ENCODE measurements at regions not wholly inside any gene's neighbourhood (a gene's known extent, or its start where the extent isn't known, plus 50 kb on each side); places are given as distances from the start of the nearest gene placed in this dataset.
"Not testable (repeated sequence)": the region's sequence is repeated elsewhere in the genome, so short reads cannot be mapped to it uniquely, and the experiment has no call there.

GRCh38 chr5:158223054-158223600, 364.2 kb upstream of the CLINT1 start:
- DNase-seq (ENCODE audit: low read depth), result no peak

DNA sequence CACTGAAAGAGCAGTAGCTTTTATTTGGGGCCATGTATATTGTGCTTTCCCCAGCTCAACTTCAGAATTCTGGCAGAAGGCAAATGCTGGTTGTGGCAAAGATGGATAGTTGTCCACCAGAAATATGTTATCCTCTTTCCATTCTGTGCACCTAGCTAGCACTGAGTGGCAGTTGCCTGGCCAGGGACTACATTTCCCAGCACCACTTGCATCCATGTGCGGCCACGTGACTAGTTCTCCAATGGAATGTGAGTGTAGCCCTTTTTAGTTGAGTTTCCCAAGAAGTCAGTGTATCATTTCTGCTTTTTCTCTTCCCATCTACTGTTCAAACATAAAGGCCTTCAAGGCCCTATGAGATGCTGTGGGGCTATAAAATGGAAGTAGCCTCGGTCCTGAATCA, 354.0 kb upstream of the CLINT1 start:
- no peak for DNase-seq (ENCODE audit: low read depth)

- no peak for DNase-seq (ENCODE audit: low read depth)
Observed at GRCh38 chr5:158212237-158212636, 353.3 kb upstream of the CLINT1 start.

- DNase-seq (ENCODE audit: low read depth), result peak; percentile 13
Observed at GRCh38 chr5:158209219-158209908, 350.4 kb upstream of the CLINT1 start.

DNA sequence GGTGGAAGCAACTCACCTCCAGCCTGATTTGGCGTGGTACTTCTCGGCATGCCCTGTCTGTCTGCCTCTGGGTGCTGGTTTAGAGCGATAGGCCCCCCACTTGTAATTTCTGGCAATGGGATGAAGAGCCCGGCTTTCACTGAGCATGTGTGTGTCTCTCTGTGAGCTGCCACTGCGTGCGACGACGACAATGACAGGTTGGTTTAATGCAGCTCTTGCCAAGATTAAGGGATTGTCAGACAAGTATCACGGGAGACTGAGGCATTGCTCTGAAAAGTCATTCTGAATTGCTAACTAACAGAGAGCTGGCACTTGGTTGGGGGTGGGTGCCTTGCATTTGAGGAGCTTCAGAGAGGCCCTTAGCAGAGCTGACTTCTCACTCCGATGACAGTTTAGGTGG, 348.8 kb upstream of the CLINT1 start:
- no peak for DNase-seq (ENCODE audit: low read depth)

- DNase-seq (ENCODE audit: low read depth), result no peak
Observed at GRCh38 chr5:158205992-158206391, 347.0 kb upstream of the CLINT1 start.

DNA sequence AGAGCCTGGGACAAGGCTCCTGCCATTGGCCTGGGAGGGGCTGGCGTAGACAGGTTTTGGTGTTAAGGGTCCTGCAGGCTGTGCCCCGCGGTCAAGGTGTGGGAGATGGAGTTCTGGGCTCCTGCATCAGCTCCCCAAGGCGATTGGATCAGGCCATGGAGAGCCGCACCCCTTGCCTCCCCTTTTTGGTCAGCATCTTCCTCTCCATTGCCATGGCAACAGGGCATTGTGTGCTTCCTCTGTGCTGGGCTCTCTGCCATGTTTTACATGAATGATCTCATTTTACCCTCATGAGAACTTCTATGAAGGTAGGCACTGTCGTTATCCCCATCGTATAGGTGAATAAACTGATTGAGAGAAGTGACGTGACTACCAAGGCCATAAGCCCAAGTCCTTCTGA, 344.3 kb upstream of the CLINT1 start:
- DNase-seq (ENCODE audit: low read depth), result no peak

DNA sequence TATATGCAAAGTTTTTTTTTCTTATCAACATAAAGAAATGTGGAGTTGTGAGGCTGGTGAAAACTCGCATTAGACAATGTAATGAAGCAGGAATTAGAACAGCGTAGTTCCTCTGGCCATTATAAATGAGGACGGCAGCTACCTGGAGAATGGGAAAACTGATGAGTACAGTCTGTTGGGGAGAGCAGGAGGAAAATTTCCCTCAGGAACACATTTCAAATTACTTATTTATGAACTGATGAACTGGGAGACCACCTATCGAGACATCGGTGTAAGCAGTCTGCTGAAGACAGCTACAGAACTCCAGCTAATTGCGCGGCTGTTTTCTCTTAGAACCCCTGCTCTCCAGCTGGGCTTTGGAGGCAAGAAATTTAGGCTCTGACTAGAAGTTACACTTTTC, 343.9 kb upstream of the CLINT1 start:
- DNase-seq (ENCODE audit: low read depth), result no peak

GRCh38 chr5:158200619-158201018, 341.7 kb upstream of the CLINT1 start:
- DNase-seq (ENCODE audit: low read depth), result no peak

- no peak for DNase-seq (ENCODE audit: low read depth)
Observed at GRCh38 chr5:158198636-158199035, 339.7 kb upstream of the CLINT1 start.

DNA sequence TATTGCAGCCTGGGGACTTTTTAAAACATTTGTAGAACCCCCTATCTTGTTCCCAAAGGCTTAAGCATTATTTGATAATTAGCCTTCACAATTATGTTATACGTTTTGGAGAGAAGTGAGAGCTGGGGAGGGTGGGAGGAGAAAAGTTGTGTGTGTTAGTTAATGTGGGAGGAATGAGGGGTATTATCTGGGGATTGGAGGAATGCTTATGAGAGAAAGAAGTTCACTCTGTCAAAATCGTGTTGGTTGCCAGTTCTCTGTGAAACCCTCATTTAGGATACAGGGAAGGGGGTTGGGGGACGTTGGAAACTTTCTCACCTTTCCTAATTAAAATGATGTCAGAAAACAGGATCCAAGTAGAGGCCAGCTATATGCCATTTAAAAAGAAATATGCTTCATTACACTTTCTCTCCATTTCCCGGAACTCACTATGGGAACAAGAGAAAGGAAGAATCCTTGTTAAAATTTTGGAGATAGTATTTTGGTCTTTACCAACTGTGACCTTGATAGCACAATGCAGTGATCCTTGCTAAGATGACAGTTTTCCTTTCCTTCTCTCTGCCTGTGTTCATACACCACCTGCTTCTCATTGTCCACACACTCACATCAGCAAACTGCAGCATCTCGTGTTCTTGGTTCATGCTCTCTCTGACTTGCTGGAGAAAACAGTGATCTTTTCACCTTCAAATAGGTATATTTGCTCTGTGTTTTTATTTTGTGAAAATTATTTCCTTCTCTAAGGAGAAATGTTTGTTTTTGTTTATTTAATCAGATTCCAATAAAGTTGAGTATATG, 336.7 kb upstream of the CLINT1 start:
- no peak for DNase-seq (ENCODE audit: low read depth)

GRCh38 chr5:158194561-158194976, 335.6 kb upstream of the CLINT1 start:
- peak; percentile 13 for DNase-seq (ENCODE audit: low read depth)

- DNase-seq (ENCODE audit: low read depth), result not testable (repeated sequence)
Observed at GRCh38 chr5:158193395-158193794, 334.4 kb upstream of the CLINT1 start.

- DNase-seq (ENCODE audit: low read depth), result no peak
Observed at GRCh38 chr5:158180407-158180806, 321.5 kb upstream of the CLINT1 start.

- DNase-seq (ENCODE audit: low read depth), result no peak
Observed at GRCh38 chr5:158179271-158179670, 320.3 kb upstream of the CLINT1 start.

DNA sequence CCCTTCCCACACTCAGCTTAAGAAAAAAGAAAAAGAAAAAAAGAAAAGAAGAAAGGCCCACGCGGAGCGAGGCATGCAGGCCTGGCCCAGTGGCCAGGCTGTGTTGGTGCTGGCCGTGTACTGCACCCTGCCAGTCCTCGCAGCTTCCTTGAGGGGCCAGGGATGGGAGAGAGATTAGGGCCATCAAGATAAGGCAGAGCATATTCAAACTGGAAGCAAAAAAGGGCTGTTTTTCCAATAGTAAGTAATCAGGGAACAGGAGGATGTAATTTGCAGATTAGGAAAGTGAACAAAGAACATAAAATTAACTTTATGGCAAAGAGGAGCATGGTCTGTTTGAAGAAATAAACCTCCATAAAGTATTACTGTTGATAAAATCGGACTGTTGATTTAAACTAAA, 319.6 kb upstream of the CLINT1 start:
- no peak for DNase-seq (ENCODE audit: low read depth)

- no peak for DNase-seq (ENCODE audit: low read depth)
Observed at GRCh38 chr5:158177146-158177545, 318.2 kb upstream of the CLINT1 start.

DNA sequence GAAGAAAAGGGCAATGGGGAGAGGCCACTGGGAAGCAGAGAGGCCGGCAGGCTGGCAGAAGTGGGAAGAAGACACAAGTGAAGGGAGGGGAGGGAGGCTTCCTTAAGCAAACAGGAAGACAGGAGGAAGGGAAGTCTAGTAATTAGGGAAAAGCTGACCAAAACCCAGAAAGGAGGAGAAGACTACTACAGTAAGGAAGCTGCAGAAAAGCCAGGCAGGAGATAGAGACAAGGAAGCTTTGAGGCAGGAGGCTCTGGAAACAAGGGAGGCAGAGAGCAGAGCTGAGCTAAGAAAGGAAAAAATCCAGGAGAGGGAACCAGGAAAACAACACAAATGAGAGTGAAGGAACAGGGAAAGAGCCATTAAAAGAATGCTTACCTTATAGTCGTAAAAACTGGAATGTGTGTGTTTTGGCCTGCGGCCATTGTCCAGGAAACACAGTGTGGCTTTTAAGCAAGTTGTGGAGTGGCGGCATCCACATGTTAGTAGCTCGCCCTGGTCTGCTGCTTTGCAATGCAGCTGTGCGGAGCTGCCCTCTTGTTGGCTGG, 317.1 kb upstream of the CLINT1 start:
- DNase-seq (ENCODE audit: low read depth), result no peak

DNA sequence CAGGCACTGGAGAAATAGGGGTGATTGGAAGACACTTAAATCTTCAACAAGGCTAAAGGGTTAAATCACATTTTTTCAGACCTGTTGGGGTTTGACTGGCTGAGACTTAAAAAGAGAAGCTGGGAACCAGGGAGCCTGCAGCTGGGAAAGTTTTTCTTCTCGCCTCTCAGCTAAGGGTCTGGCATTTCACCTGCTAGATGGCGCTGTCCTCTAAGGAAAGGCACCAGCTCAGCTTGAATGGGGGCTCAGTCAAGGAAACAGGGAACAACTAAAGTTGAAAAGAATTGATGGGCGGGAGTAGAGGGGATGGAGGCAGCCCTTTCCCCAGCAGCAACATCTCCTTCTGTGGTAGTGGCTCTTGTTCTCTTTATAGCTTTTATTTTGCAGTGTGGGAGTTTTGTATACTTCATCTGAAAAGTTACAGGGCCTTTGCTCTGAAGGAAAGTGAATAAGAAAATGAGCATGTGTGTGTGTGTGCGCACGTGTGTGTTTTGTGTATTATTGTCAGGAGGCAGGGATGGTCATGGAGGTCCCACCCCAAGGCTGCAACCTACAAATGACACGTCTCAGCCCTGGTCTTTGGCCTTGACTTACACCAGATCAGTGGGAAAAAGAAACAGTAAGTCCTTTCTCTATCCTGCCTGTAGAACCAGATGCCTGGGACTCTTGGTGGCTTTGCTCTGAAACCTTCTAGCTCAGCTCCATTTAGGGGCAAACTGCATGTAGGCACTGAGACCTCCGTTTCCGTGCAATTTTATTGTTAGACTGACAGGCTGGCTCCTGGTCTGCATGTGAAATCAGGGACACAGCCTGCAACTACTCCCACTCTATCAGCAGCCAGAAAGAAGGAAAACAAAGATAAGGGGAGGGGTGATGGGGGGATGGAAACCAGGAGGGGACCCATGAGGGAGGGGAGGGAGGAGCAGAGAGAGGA, 316.2 kb upstream of the CLINT1 start:
- peak; percentile 83 for DNase-seq (ENCODE audit: low read depth)

GRCh38 chr5:158174026-158174425, 315.1 kb upstream of the CLINT1 start:
- no peak for DNase-seq (ENCODE audit: low read depth)

- no peak for DNase-seq (ENCODE audit: low read depth)
Observed at GRCh38 chr5:158172005-158172404, 313.1 kb upstream of the CLINT1 start.

All from myocyte (in vitro differentiated cells).